ENCODE measurements at regions not wholly inside any gene's neighbourhood (a gene's known extent, or its start where the extent isn't known, plus 50 kb on each side); places are given as distances from the start of the nearest gene placed in this dataset.

GRCh38 chr13:63199508-63199907 lies 1783.9 kb upstream of the PCDH20 start:
- TF ChIP-seq ZBTB21 (CRISPR knock-in tag; IDR thresholded peaks at IDR 0.05; ENCODE audit: borderline replicate concordance) (no peak), ZNF396 (CRISPR knock-in tag; IDR thresholded peaks at IDR 0.05; ENCODE audit: borderline replicate concordance) (no peak), AR (CRISPR knock-in tag; IDR thresholded peaks at IDR 0.05) (no peak)
- TF ChIP-seq, protein P1, sequence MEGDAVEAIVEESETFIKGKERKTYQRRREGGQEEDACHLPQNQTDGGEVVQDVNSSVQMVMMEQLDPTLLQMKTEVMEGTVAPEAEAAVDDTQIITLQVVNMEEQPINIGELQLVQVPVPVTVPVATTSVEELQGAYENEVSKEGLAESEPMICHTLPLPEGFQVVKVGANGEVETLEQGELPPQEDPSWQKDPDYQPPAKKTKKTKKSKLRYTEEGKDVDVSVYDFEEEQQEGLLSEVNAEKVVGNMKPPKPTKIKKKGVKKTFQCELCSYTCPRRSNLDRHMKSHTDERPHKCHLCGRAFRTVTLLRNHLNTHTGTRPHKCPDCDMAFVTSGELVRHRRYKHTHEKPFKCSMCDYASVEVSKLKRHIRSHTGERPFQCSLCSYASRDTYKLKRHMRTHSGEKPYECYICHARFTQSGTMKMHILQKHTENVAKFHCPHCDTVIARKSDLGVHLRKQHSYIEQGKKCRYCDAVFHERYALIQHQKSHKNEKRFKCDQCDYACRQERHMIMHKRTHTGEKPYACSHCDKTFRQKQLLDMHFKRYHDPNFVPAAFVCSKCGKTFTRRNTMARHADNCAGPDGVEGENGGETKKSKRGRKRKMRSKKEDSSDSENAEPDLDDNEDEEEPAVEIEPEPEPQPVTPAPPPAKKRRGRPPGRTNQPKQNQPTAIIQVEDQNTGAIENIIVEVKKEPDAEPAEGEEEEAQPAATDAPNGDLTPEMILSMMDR (IDR thresholded peaks at IDR 0.05) = no peak
- TF ChIP-seq, protein P2, sequence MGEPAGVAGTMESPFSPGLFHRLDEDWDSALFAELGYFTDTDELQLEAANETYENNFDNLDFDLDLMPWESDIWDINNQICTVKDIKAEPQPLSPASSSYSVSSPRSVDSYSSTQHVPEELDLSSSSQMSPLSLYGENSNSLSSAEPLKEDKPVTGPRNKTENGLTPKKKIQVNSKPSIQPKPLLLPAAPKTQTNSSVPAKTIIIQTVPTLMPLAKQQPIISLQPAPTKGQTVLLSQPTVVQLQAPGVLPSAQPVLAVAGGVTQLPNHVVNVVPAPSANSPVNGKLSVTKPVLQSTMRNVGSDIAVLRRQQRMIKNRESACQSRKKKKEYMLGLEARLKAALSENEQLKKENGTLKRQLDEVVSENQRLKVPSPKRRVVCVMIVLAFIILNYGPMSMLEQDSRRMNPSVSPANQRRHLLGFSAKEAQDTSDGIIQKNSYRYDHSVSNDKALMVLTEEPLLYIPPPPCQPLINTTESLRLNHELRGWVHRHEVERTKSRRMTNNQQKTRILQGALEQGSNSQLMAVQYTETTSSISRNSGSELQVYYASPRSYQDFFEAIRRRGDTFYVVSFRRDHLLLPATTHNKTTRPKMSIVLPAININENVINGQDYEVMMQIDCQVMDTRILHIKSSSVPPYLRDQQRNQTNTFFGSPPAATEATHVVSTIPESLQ (CRISPR knock-in tag; IDR thresholded peaks at IDR 0.05) = no peak
